A549 (cell line): ENCODE measurements at regions not wholly inside any gene's neighbourhood (a gene's known extent, or its start where the extent isn't known, plus 50 kb on each side); places are given as distances from the start of the nearest gene placed in this dataset.
A peak's percentile ranks its signal among the peaks of the same experiment; 100 is the strongest.

Source experiments
- ATAC-seq, 2 experiments: fragments of 200-7000 bp in 1 of 2; fragments of >200 bp in 1 of 2; cut with Nextera tagmentation in 1 of 2; cut with Tn5 transposase in 1 of 2; 3 replicates each; pipeline versions ENCODE4 v1.8.0 to v1.9.1; 2018 to 2020; ENCODE audit warnings: mild to moderate bottlenecking in 1 of 2, moderate library complexity in 1 of 2
- CTCF ChIA-PET: fragments of 300-600 bp; sonication (Branson Sonifier 250); formaldehyde crosslinking; extraction: SDS; loops from one replicate; lab custom pipeline; 2021; ENCODE audit warnings: antibody characterized with exemption, inconsistent platforms; lab: Yijun Ruan, JAX
- POLR2A ChIA-PET: fragments of 350-600 bp; formaldehyde crosslinking; extraction: SDS; loops from one replicate; lab custom pipeline; 2021; ENCODE audit warnings: antibody characterized with exemption, inconsistent platforms; lab: Yijun Ruan, JAX
- DNase-seq, 2 experiments: peaks; one replicate each; pipeline versions ENCODE4 v3.0.0 to v3.0.0-alpha.2; 2011 to 2016; ENCODE audit warnings: low read depth in 1 of 2, low spot score in 1 of 2
- FAIRE-seq: peaks from 2 replicates; lab custom pipeline; 2011; peaks lifted over from hg19 to GRCh38; lab: Jason Lieb, UNC
- H3K27ac ChIP-seq, 2 experiments: fragments of >200 bp; sonication (Bioruptor Twin); formaldehyde crosslinking; 3 replicates each; pipeline ENCODE4 v1.5.1; 2016 to 2017
- H3K4me1 ChIP-seq: fragments of >200 bp; sonication (Bioruptor Twin); formaldehyde crosslinking; 3 replicates; pipeline ENCODE4 v1.6.1; 2016
- H3K4me2 ChIP-seq: fragments of >200 bp; sonication (Bioruptor Twin); formaldehyde crosslinking; 3 replicates; pipeline ENCODE4 v1.6.1; 2016
- H3K4me3 ChIP-seq: fragments of >200 bp; sonication (Bioruptor Twin); formaldehyde crosslinking; 3 replicates; pipeline ENCODE4 v1.5.1; 2016
- H3K9me3 ChIP-seq: fragments of >200 bp; sonication (Bioruptor Twin); formaldehyde crosslinking; 3 replicates; pipeline ENCODE4 v1.6.1; 2016
- ATOH8 ChIP-seq: fragments of 250-450 bp; sonication (Bioruptor Pico); IDR thresholded peaks from 2 replicates; pipeline ENCODE4 v1.5.0; 2020; ENCODE audit warnings: low read depth, mild to moderate bottlenecking, moderate library complexity
- BHLHE40 ChIP-seq: IDR thresholded peaks from 2 replicates; pipeline ENCODE4 v1.6.1; 2012; ENCODE audit warnings: low read depth, low read length, inconsistent platforms
- CTCF ChIP-seq: fragments of >200 bp; sonication (Bioruptor Twin); formaldehyde crosslinking; IDR thresholded peaks from 3 replicates; pipeline ENCODE4 v1.5.1; 2016
- EHF ChIP-seq: fragments of 250-450 bp; sonication (Bioruptor Pico); IDR thresholded peaks from 2 replicates; pipeline ENCODE4 v1.5.0; 2020; ENCODE audit warnings: mild to moderate bottlenecking
- EP300 ChIP-seq, 2 experiments: fragments of >200 bp; sonication (Bioruptor Twin); formaldehyde crosslinking; IDR thresholded peaks; 2 replicates in 1 of 2; 3 replicates in 1 of 2; pipeline ENCODE4 v1.6.1; 2016 to 2017
- ESRRA ChIP-seq: fragments of 150-350 bp; IDR thresholded peaks from 2 replicates; pipeline ENCODE4 v1.6.1; 2014; ENCODE audit warnings: mild to moderate bottlenecking, low read length, borderline replicate concordance
- FOSB ChIP-seq: fragments of 250-450 bp; sonication (Bioruptor Pico); IDR thresholded peaks from 2 replicates; pipeline ENCODE4 v1.5.0; 2020; ENCODE audit warnings: mild to moderate bottlenecking, moderate library complexity
- GATA3 ChIP-seq: IDR thresholded peaks from 2 replicates; pipeline ENCODE4 v1.6.1; 2012; ENCODE audit warnings: borderline replicate concordance
- HES2 ChIP-seq: fragments of >200 bp; sonication (Bioruptor Twin); formaldehyde crosslinking; IDR thresholded peaks from 2 replicates; pipeline ENCODE4 v1.6.1; 2016
- HMGXB4 ChIP-seq: fragments of 250-450 bp; sonication (Bioruptor Pico); IDR thresholded peaks from 2 replicates; pipeline ENCODE4 v1.5.0; 2021; ENCODE audit warnings: mild to moderate bottlenecking, moderate library complexity, borderline replicate concordance
- MAFK ChIP-seq: fragments of 450-650 bp; IDR thresholded peaks from 2 replicates; pipeline ENCODE4 v1.6.1; 2014; ENCODE audit not compliant: partially characterized antibody
- MAZ ChIP-seq: fragments of 150-350 bp; IDR thresholded peaks from 2 replicates; pipeline ENCODE4 v1.6.1; 2014; ENCODE audit warnings: antibody characterized with exemption, low read depth, low read length, borderline replicate concordance
- MYC ChIP-seq: IDR thresholded peaks from 2 replicates; pipeline ENCODE4 v1.6.1; 2012; ENCODE audit warnings: mild to moderate bottlenecking, inconsistent platforms, low read length, improper control_type of control experiment, borderline replicate concordance
- PHF8 ChIP-seq: fragments of 200-600 bp; sonication (generic); IDR thresholded peaks from 2 replicates; pipeline ENCODE4 v1.6.1; 2016; ENCODE audit warnings: low read depth, mild to moderate bottlenecking, antibody characterized with exemption, moderate library complexity, borderline replicate concordance
- POLR2A ChIP-seq: IDR thresholded peaks from 2 replicates; pipeline ENCODE4 v1.6.1; 2012; ENCODE audit warnings: mild to moderate bottlenecking, low read length
- RCOR1 ChIP-seq: fragments of 150-350 bp; IDR thresholded peaks from 2 replicates; pipeline ENCODE4 v1.6.1; 2014; ENCODE audit warnings: antibody characterized with exemption, low read length, low read depth
- RFX5 ChIP-seq: fragments of 450-650 bp; IDR thresholded peaks from 2 replicates; pipeline ENCODE4 v1.7.1; 2014; ENCODE audit warnings: antibody characterized with exemption, mild to moderate bottlenecking, moderate library complexity
- RNF2 ChIP-seq: fragments of 200-600 bp; sonication (generic); IDR thresholded peaks from 2 replicates; pipeline ENCODE4 v1.6.1; 2016; ENCODE audit warnings: low read depth, mild to moderate bottlenecking, antibody characterized with exemption, moderate library complexity, borderline replicate concordance
- ZFP36 ChIP-seq: fragments of 450-650 bp; IDR thresholded peaks from 2 replicates; pipeline ENCODE4 v1.6.1; 2014; ENCODE audit warnings: borderline replicate concordance; ENCODE audit not compliant: partially characterized antibody
- ZSCAN20 ChIP-seq: fragments of 250-450 bp; sonication (Bioruptor Pico); IDR thresholded peaks from 2 replicates; pipeline ENCODE4 v1.8.0; 2022; ENCODE audit warnings: mild to moderate bottlenecking, moderate library complexity
- WGBS: methylation state at CpG from one replicate; pipeline ENCODE4 v1.1.6; 2017; ENCODE audit errors: missing lambda C conversion rate; 5-methylcytosine and 5-hydroxymethylcytosine counted together
- TF ChIP-seq, protein P1 (sequence below): fragments of >200 bp; sonication (Bioruptor Twin); formaldehyde crosslinking; IDR thresholded peaks from 3 replicates; pipeline ENCODE4 v1.6.1; 2016

DNA sequence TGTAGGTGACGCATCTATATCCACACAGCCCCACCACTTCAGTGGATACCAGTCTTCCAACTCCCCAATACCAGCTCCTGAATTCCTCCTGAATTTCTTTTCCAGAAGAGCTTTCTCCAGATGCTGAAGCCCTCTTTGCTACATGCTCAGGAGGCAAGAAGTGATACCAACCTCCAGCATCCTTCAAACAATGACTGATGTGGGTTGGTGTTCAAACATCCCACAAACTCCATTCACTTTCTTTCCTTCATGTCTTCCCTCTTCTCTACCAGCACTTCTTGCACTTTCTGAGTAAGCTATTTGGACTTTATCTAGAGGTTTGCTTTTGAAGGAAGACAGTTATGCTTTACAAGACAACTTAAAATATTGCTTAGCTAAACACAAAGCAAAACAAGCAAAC is 179.9 kb upstream of the RORB start:
- no peaks in the 10 kb centered on the region for H3K9me3 ChIP-seq
- ChIA-PET POLR2A (no interaction called here), CTCF (no interaction called here)
- H3K27ac ChIP-seq: no peak overlapping the region
- no peak for DNase-seq
- no peaks in the 10 kb centered on the region for H3K4me1 ChIP-seq
- H3K4me2 ChIP-seq: no peak overlapping the region
- no peak for ATAC-seq
- 0% methylated on average over 1 of the region's 1 CpG for WGBS
- H3K4me3 ChIP-seq: no peak overlapping the region
- FAIRE-seq: no peak
- peak; percentile 17 for TF ChIP-seq MAFK
- TF ChIP-seq HMGXB4 (CRISPR knock-in tag): no peak

DNA sequence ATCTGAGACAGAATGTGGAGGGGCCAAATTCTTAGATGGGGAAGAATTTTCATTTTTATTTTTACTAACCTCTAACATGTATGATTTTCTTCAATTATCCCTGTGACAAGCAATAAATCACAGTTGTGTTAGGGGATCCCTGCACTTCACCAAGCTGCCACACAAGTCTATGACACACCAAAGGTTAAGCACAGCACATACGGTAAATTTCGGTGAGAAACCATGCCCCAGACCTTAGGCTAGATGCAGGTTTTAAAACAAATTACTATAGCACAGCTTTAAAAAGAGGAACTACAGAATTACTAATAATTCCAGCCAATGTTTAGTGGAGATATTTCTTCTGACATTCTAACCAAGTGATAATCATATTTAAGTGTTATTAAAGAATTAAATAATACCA is 175.7 kb upstream of the RORB start:
- no peak overlapping the region for H3K4me2 ChIP-seq
- no peak overlapping the region for H3K27ac ChIP-seq
- DNase-seq (no peak), FAIRE-seq (no peak), ATAC-seq (no peak)
- POLR2A ChIA-PET: no interaction called here
- H3K9me3 ChIP-seq: no peaks in the 10 kb centered on the region
- H3K4me1 ChIP-seq: no peaks in the 10 kb centered on the region
- WGBS: 9% methylated on average over 2 of the region's 2 CpGs
- TF ChIP-seq RFX5 (no peak), POLR2A (no peak), ZFP36 (no peak), RNF2 (no peak), HMGXB4 (CRISPR knock-in tag) (no peak), GATA3 (no peak), EP300 (IDR thresholded peaks at IDR 0.05) (no peak), HES2 (no peak), ZSCAN20 (CRISPR knock-in tag) (no peak), BHLHE40 (no peak), MAZ (no peak)
- CTCF ChIA-PET: no interaction called here
- no peak overlapping the region for H3K4me3 ChIP-seq

- ATAC-seq: no peak
- Histone ChIP-seq H3K4me3 (no peak overlapping the region), H3K27ac (no peak overlapping the region), H3K4me1 (no peaks in the 10 kb centered on the region), H3K9me3 (no peaks in the 10 kb centered on the region), H3K4me2 (no peak overlapping the region)
- TF ChIP-seq, protein P1, sequence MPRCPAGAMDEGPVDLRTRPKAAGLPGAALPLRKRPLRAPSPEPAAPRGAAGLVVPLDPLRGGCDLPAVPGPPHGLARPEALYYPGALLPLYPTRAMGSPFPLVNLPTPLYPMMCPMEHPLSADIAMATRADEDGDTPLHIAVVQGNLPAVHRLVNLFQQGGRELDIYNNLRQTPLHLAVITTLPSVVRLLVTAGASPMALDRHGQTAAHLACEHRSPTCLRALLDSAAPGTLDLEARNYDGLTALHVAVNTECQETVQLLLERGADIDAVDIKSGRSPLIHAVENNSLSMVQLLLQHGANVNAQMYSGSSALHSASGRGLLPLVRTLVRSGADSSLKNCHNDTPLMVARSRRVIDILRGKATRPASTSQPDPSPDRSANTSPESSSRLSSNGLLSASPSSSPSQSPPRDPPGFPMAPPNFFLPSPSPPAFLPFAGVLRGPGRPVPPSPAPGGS: no peak
- no peak for TF ChIP-seq MAZ
- TF ChIP-seq FOSB (CRISPR knock-in tag): no peak
- no peak for TF ChIP-seq EHF (CRISPR knock-in tag)
- no peak for TF ChIP-seq MYC
- no peak for TF ChIP-seq ATOH8 (CRISPR knock-in tag)
- no peak for TF ChIP-seq PHF8
- TF ChIP-seq RCOR1: no peak
- TF ChIP-seq CTCF: no peak
- no peak for TF ChIP-seq RFX5
- TF ChIP-seq ESRRA: no peak
- ChIA-PET POLR2A (no interaction called here), CTCF (no interaction called here)
- no peak for DNase-seq
- no peak for FAIRE-seq
- 0% methylated on average over 3 of the region's 3 CpGs for WGBS
Measured at GRCh38 chr9:74322661-74323314, 174.3 kb upstream of the RORB start.
